OCI-M2 (cell line): ENCODE measurements at regions not wholly inside any gene's neighbourhood (a gene's known extent, or its start where the extent isn't known, plus 50 kb on each side); places are given as distances from the start of the nearest gene placed in this dataset.
"Not testable (repeated sequence)": the region's sequence is repeated elsewhere in the genome, so short reads cannot be mapped to it uniquely, and the experiment has no call there.

Experiments used
- DNase-seq: peaks from one replicate; lab custom pipeline; 2025; ENCODE audit not compliant: unreplicated experiment; lab: John Stamatoyannopoulos, UW

GRCh38 chr6:144353871-144354314, 68.8 kb downstream of the UTRN start:
- no peak for DNase-seq

- no peak for DNase-seq
These were observed 74.6 kb downstream of the UTRN start for GRCh38 chr6:144359783-144360182.

- no peak for DNase-seq
These were observed 75.3 kb downstream of the UTRN start for GRCh38 chr6:144360401-144360800.

- no peak for DNase-seq
These were observed 75.9 kb downstream of the UTRN start for GRCh38 chr6:144361016-144361415.

- DNase-seq: no peak
These were observed 77.2 kb downstream of the UTRN start for GRCh38 chr6:144362042-144363018.

GRCh38 chr6:144364208-144364720, 79.1 kb downstream of the UTRN start:
- DNase-seq: no peak

- DNase-seq: no peak
These were observed 79.6 kb downstream of the UTRN start for GRCh38 chr6:144364782-144365181.

GRCh38 chr6:144365271-144365670, 80.1 kb downstream of the UTRN start:
- DNase-seq: no peak

- not testable (repeated sequence) for DNase-seq
These were observed 84.6 kb downstream of the UTRN start for GRCh38 chr6:144369696-144370095.

GRCh38 chr6:144372116-144372515, 87.0 kb downstream of the UTRN start:
- no peak for DNase-seq

- DNase-seq: no peak
These were observed 87.8 kb downstream of the UTRN start for GRCh38 chr6:144372611-144373594.

GRCh38 chr6:144374525-144374924, 89.4 kb downstream of the UTRN start:
- DNase-seq: not testable (repeated sequence)

- DNase-seq: no peak
These were observed 92.6 kb downstream of the UTRN start for GRCh38 chr6:144377586-144378210.

GRCh38 chr6:144378437-144378836, 93.3 kb downstream of the UTRN start:
- no peak for DNase-seq

GRCh38 chr6:144379356-144379755, 94.2 kb downstream of the UTRN start:
- DNase-seq: no peak

GRCh38 chr6:144381499-144381898, 96.4 kb downstream of the UTRN start:
- DNase-seq: not testable (repeated sequence)

- DNase-seq: no peak
These were observed 98.2 kb downstream of the UTRN start for GRCh38 chr6:144383336-144383735.

- no peak for DNase-seq
These were observed 99.3 kb downstream of the UTRN start for GRCh38 chr6:144384427-144384826.

- not testable (repeated sequence) for DNase-seq
These were observed 104.3 kb downstream of the UTRN start for GRCh38 chr6:144389474-144389873.

- no peak for DNase-seq
These were observed 105.1 kb downstream of the UTRN start for GRCh38 chr6:144390202-144390601.

GRCh38 chr6:144390886-144391285, 105.8 kb downstream of the UTRN start:
- DNase-seq: no peak
